Naive thymus-derived CD8-positive, alpha-beta T cell (primary cell): ENCODE measurements at regions not wholly inside any gene's neighbourhood (a gene's known extent, or its start where the extent isn't known, plus 50 kb on each side); places are given as distances from the start of the nearest gene placed in this dataset.

ENCODE experiments used
- ATAC-seq, 2 donors: fragments of 150-1000 bp; cut with Tn5 transposase in 1 of 2; sonication (Bioruptor Pico), chemical (Tn5 transposase) in 1 of 2; 1 replicate in 1 of 2; 2 replicates in 1 of 2; pipeline ENCODE4 v1.10.0; 2021; ENCODE audit warnings: mild to moderate bottlenecking in 2 of 2, moderate library complexity in 2 of 2
- POLR2A ChIA-PET: fragments of 350-600 bp; sonication (Branson Sonifier 250); formaldehyde crosslinking; loops from one replicate; lab custom pipeline; 2021; ENCODE audit warnings: antibody characterized with exemption; lab: Charles Lee
- DNase-seq, 10 donors: peaks; one replicate each; pipeline versions ENCODE4 v3.0.0 to v3.0.0-alpha.2; 2020 to 2022
- H3K27ac Mint-ChIP-seq, 10 donors: one replicate each; pipeline ENCODE4 v1.8.0; 2020 to 2022; ENCODE audit warnings: mild to moderate bottlenecking in 10 of 10, mixed read lengths in 10 of 10, moderate library complexity in 4 of 10, inconsistent platforms in 1 of 10
- H3K27me3 Mint-ChIP-seq, 5 donors: one replicate each; pipeline ENCODE4 v1.8.0; 2021 to 2022; ENCODE audit warnings: mixed read lengths in 5 of 5
- H3K36me3 Mint-ChIP-seq, 3 donors: one replicate each; pipeline ENCODE4 v1.8.0; 2020 to 2022; ENCODE audit warnings: mixed read lengths in 3 of 3, mild to moderate bottlenecking in 2 of 3, inconsistent platforms in 1 of 3
- H3K4me1 Mint-ChIP-seq, 4 donors: one replicate each; pipeline ENCODE4 v1.8.0; 2021 to 2022; ENCODE audit warnings: mixed read lengths in 4 of 4
- H3K4me3 Mint-ChIP-seq, 10 donors: one replicate each; pipeline ENCODE4 v1.8.0; 2020 to 2022; ENCODE audit warnings: mild to moderate bottlenecking in 10 of 10, mixed read lengths in 10 of 10, moderate library complexity in 6 of 10, inconsistent platforms in 1 of 10
- H3K9me3 Mint-ChIP-seq, 9 donors: one replicate each; pipeline ENCODE4 v1.8.0; 2020 to 2022; ENCODE audit warnings: mixed read lengths in 9 of 9, mild to moderate bottlenecking in 3 of 9, inconsistent platforms in 1 of 9, moderate library complexity in 1 of 9

GRCh38 chrX:39854772-39855747 lies 242.7 kb downstream of the BCOR start:
- DNase-seq (peak; percentile 18 to 82 (median 72)), ATAC-seq (peak; percentile 91 to 97)
- peak overlapping the region; percentile 64 to 87 (median 74) for H3K4me3 Mint-ChIP-seq
- POLR2A ChIA-PET, result interaction anchor here (0.6 to 2.6 kb wide), 14 partner anchors 10 to 323 kb away, joined by 3 to 8 read pairs (median 3); partner anchors contain the start of gene BCOR
- peaks cover 0 to 2% (median 0%) of the 10 kb centered on the region in 9 donors for H3K9me3 Mint-ChIP-seq
- H3K27ac Mint-ChIP-seq, result peak overlapping the region; percentile 90 to 99 (median 94)
- H3K27me3 Mint-ChIP-seq, result no peaks in the 10 kb centered on the region
- H3K36me3 Mint-ChIP-seq, result no peaks in the 10 kb centered on the region
- peaks cover 14 to 64% (median 49%) of the 10 kb centered on the region in 4 donors for H3K4me1 Mint-ChIP-seq

- Mint-ChIP-seq H3K4me1 (peaks cover 14 to 63% (median 52%) of the 10 kb centered on the region in 4 donors), H3K4me3 (peak overlapping the region; percentile 64 to 87 (median 74)), H3K27ac (peak overlapping the region; percentile 90 to 99 (median 94)), H3K9me3 (no peaks in the 10 kb centered on the region), H3K27me3 (no peaks in the 10 kb centered on the region), H3K36me3 (no peaks in the 10 kb centered on the region)
- DNase-seq, result peak in 9 of 10 donors; percentile 25 to 87 (median 52)
- ATAC-seq, result peak; percentile 66
- POLR2A ChIA-PET, result interaction anchor here (0.6 to 2.6 kb wide), 7 partner anchors 11 to 321 kb away, joined by 3 to 8 read pairs (median 3); partner anchors contain the start of gene BCOR
These were observed 242.0 kb downstream of the BCOR start for GRCh38 chrX:39855748-39856129.

GRCh38 chrX:39856472-39857121 lies 241.2 kb downstream of the BCOR start:
- DNase-seq (no peak), ATAC-seq (no peak)
- no peaks in the 10 kb centered on the region for H3K27me3 Mint-ChIP-seq
- H3K36me3 Mint-ChIP-seq, result no peaks in the 10 kb centered on the region
- H3K27ac Mint-ChIP-seq, result peak overlapping the region in 6 of 10 donors; percentile 29 to 99 (median 85)
- H3K4me1 Mint-ChIP-seq, result peaks cover 12 to 54% (median 50%) of the 10 kb centered on the region in 4 donors
- POLR2A ChIA-PET, result interaction anchor here (0.6 to 2.6 kb wide), 4 partner anchors 46 to 404 kb away, joined by 3 to 8 read pairs (median 6); partner anchors contain the start of gene BCOR
- H3K4me3 Mint-ChIP-seq, result peak overlapping the region in 1 of 10 donors; percentile 34
- no peaks in the 10 kb centered on the region for H3K9me3 Mint-ChIP-seq

- peaks cover 10 to 53% (median 43%) of the 10 kb centered on the region in 4 donors for H3K4me1 Mint-ChIP-seq
- no peaks in the 10 kb centered on the region for H3K9me3 Mint-ChIP-seq
- POLR2A ChIA-PET, result no interaction called here
- H3K27me3 Mint-ChIP-seq, result no peaks in the 10 kb centered on the region
- no peak overlapping the region for H3K4me3 Mint-ChIP-seq
- no peak for ATAC-seq
- DNase-seq, result no peak
- no peaks in the 10 kb centered on the region for H3K36me3 Mint-ChIP-seq
- H3K27ac Mint-ChIP-seq, result peak overlapping the region in 3 of 10 donors; percentile 10 to 43 (median 11)
These were observed 240.0 kb downstream of the BCOR start for GRCh38 chrX:39857780-39858179.

DNA sequence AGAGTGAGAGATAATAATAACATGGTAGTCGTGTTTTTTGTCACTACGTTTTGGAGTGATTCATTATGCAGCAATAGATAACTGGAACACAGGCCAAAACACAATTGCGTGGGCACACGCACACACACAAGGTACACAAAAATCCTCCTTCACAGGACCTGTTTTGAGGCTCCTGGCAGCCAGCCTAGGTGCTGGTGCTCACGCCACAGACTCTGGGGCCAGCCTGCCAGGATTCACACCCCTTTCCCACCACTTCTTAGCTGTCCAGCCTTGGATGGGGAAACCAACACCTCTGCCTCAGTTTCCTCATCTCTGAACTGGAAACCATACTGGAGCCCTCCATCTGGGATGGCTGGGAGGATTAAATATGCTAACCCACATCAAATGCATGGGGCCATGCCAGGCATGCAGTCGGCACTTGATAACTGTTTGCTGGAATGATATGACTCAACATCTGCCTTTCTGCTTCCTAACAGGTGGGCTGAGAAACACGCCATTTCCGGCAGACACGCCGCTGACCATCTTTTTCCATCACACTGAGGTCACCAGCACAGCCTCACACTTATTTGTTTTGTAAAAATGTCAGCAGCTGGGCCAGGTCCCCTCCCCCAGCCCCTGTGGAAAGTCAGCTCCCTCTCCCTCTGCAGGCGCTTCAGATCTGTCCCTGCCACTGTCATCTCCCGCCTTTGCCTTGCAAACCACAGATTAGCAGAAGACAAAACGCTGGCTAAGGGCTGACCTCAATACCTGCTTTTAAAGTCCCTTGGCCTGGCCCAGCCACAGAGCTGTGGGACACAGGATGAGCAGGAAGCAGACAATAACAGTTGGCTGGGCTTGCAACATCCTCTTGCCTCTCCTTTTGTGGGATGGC lies 237.5 kb downstream of the BCOR start:
- Mint-ChIP-seq H3K27ac (peak overlapping the region in 8 of 10 donors; percentile 2 to 86 (median 56)), H3K27me3 (no peaks in the 10 kb centered on the region), H3K4me3 (peak overlapping the region in 5 of 10 donors; percentile 14 to 72 (median 60)), H3K36me3 (no peaks in the 10 kb centered on the region), H3K9me3 (no peaks in the 10 kb centered on the region), H3K4me1 (peaks cover 2 to 37% (median 27%) of the 10 kb centered on the region in 4 donors)
- ATAC-seq, result peak; percentile 6 to 34
- peak in 5 of 10 donors; percentile 21 to 68 (median 26) for DNase-seq
- POLR2A ChIA-PET, result interaction anchor here (0.6 to 0.8 kb wide), 3 partner anchors 11 to 222 kb away, joined by 3 read pairs; no protein-coding TSS in a partner anchor

GRCh38 chrX:39862963-39863362 lies 234.8 kb downstream of the BCOR start:
- Mint-ChIP-seq H3K36me3 (no peaks in the 10 kb centered on the region), H3K27me3 (no peaks in the 10 kb centered on the region), H3K9me3 (no peaks in the 10 kb centered on the region), H3K4me3 (no peak overlapping the region), H3K4me1 (peaks cover 2 to 20% (median 11%) of the 10 kb centered on the region in 4 donors), H3K27ac (no peak overlapping the region)
- no peak for ATAC-seq
- DNase-seq, result no peak
- POLR2A ChIA-PET, result interaction anchor here (0.6 kb wide), 1 partner anchor 13 kb away, joined by 3 read pairs; no protein-coding TSS in a partner anchor

GRCh38 chrX:39866229-39866628 lies 231.5 kb downstream of the BCOR start:
- ATAC-seq, result no peak
- Mint-ChIP-seq H3K4me3 (no peak overlapping the region), H3K9me3 (peaks cover 0 to 3% (median 0%) of the 10 kb centered on the region in 9 donors), H3K27me3 (no peaks in the 10 kb centered on the region), H3K4me1 (peaks cover 5 to 19% (median 9%) of the 10 kb centered on the region in 4 donors), H3K36me3 (no peaks in the 10 kb centered on the region), H3K27ac (peak overlapping the region in 1 of 10 donors; percentile 73)
- POLR2A ChIA-PET, result interaction anchor here (0.7 to 1.1 kb wide), 2 partner anchors 12 to 15 kb away, joined by 3 to 5 read pairs; no protein-coding TSS in a partner anchor
- DNase-seq, result no peak

DNA sequence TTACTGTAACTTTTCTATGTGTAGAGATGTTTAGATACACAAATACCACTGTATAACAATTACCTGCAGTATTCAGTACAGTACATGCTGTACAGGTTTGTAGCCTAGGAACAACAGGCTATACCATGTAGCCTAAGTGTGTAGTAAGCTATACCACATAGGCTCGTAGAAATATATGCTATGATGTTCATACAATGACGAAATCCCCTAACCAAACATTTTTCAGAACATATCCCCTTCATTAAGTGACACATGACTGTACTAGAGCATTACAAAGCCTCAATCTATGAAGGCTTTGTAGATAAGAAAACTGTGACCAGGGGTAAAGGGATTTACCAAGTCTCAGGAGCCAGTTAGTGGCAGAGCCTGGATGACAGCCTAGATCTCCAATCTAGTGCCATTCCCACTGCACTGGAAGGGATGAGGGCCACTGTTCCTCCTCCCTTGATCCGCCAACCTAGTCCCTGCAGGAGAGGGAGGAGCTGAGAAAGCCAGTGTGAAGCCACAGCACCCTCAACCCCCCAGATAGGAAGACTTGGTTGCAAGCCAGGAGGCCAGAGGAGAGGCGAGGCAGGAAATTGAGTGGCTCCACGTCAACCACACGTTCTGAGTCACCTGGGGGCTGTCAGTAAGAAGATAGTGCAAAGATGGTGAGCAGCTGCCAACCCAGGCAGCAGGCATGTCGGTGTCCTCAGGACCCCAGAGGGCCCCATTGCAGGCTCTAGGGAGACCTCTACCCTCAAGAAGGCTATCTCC lies 227.7 kb downstream of the BCOR start:
- Mint-ChIP-seq H3K4me1 (peaks cover 7 to 22% (median 12%) of the 10 kb centered on the region in 4 donors), H3K4me3 (peak overlapping the region in 8 of 10 donors; percentile 53 to 87 (median 68)), H3K27ac (peak overlapping the region in 9 of 10 donors; percentile 24 to 94 (median 82)), H3K9me3 (peaks cover 0 to 3% (median 0%) of the 10 kb centered on the region in 9 donors), H3K27me3 (no peaks in the 10 kb centered on the region), H3K36me3 (no peaks in the 10 kb centered on the region)
- ATAC-seq, result peak; percentile 85 to 93
- peak in 9 of 10 donors; percentile 19 to 80 (median 48) for DNase-seq
- POLR2A ChIA-PET, result interaction anchor here (0.5 to 0.9 kb wide), 2 partner anchors 9 to 131 kb away, joined by 3 to 6 read pairs; no protein-coding TSS in a partner anchor

DNA sequence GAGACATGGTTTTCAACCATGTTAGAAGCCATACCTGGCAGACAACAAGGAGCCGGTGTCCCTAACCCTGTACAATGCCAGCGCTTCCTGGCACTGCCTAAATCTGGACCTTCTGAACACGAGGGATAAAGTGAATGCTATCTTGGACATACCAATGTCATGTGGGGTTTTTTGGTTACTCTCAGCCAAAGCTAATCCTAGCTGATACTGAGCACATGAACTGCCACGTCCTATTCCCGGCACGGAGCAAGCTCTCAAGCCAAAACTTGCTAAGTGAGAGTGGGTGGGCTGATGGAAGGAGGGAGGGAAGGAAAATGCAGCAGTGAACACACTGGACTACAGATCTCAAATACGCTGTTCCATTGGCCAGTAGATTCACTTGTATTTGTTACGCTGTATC lies 226.1 kb downstream of the BCOR start:
- H3K4me1 Mint-ChIP-seq, result peaks cover 7 to 22% (median 12%) of the 10 kb centered on the region in 4 donors
- H3K4me3 Mint-ChIP-seq, result peak overlapping the region in 1 of 10 donors; percentile 18
- no peak for DNase-seq
- POLR2A ChIA-PET, result interaction anchor here (1.6 kb wide), 1 partner anchor 16 kb away, joined by 3 read pairs; no protein-coding TSS in a partner anchor
- H3K27ac Mint-ChIP-seq, result peak overlapping the region in 1 of 10 donors; percentile 31
- ATAC-seq, result no peak
- peaks cover 0 to 3% (median 0%) of the 10 kb centered on the region in 9 donors for H3K9me3 Mint-ChIP-seq
- H3K27me3 Mint-ChIP-seq, result no peaks in the 10 kb centered on the region
- H3K36me3 Mint-ChIP-seq, result no peaks in the 10 kb centered on the region

- Mint-ChIP-seq H3K9me3 (peaks cover 0 to 3% (median 0%) of the 10 kb centered on the region in 9 donors), H3K36me3 (no peaks in the 10 kb centered on the region), H3K4me1 (peaks cover 7 to 27% (median 13%) of the 10 kb centered on the region in 4 donors), H3K4me3 (no peak overlapping the region), H3K27me3 (no peaks in the 10 kb centered on the region), H3K27ac (peak overlapping the region in 2 of 10 donors; percentile 15 to 53)
- POLR2A ChIA-PET, result no interaction called here
- ATAC-seq (no peak), DNase-seq (no peak)
These were observed 224.6 kb downstream of the BCOR start for GRCh38 chrX:39873117-39873516.
